ENCODE measurements at regions not wholly inside any gene's neighbourhood (a gene's known extent, or its start where the extent isn't known, plus 50 kb on each side); places are given as distances from the start of the nearest gene placed in this dataset.
A peak's percentile ranks its signal among the peaks of the same experiment; 100 is the strongest.

- no peak for DNase-seq (ENCODE audit: low read depth)
- no peak for TF ChIP-seq CTCF (conservative IDR thresholded peaks at IDR 0.05; ENCODE audit: low read length)
- H3K4me3 ChIP-seq (ENCODE audit: low read length): no peak overlapping the region
These were observed 239.7 kb downstream of the PTPRC start for GRCh38 chr1:198878566-198878965.

GRCh38 chr1:198879711-198880306 is 241.0 kb downstream of the PTPRC start:
- no peak overlapping the region for H3K4me3 ChIP-seq (ENCODE audit: low read length)
- TF ChIP-seq CTCF (conservative IDR thresholded peaks at IDR 0.05; ENCODE audit: low read length): no peak
- no peak for DNase-seq (ENCODE audit: low read depth)

GRCh38 chr1:198880397-198880796 is 241.6 kb downstream of the PTPRC start:
- peak; percentile 53 for DNase-seq (ENCODE audit: low read depth)
- TF ChIP-seq CTCF (conservative IDR thresholded peaks at IDR 0.05; ENCODE audit: low read length): no peak
- H3K4me3 ChIP-seq (ENCODE audit: low read length): no peak overlapping the region

GRCh38 chr1:198880818-198881597 is 242.2 kb downstream of the PTPRC start:
- no peak for TF ChIP-seq CTCF (conservative IDR thresholded peaks at IDR 0.05; ENCODE audit: low read length)
- no peak overlapping the region for H3K4me3 ChIP-seq (ENCODE audit: low read length)
- peak; percentile 94 for DNase-seq (ENCODE audit: low read depth)

GRCh38 chr1:198883184-198883583 is 244.3 kb downstream of the PTPRC start:
- no peak for DNase-seq (ENCODE audit: low read depth)
- TF ChIP-seq CTCF (conservative IDR thresholded peaks at IDR 0.05; ENCODE audit: low read length): no peak
- no peak overlapping the region for H3K4me3 ChIP-seq (ENCODE audit: low read length)

GRCh38 chr1:198887866-198888265 is 249.0 kb downstream of the PTPRC start:
- H3K4me3 ChIP-seq (ENCODE audit: low read length): no peak overlapping the region
- no peak for TF ChIP-seq CTCF (conservative IDR thresholded peaks at IDR 0.05; ENCODE audit: low read length)
- no peak for DNase-seq (ENCODE audit: low read depth)

- H3K4me3 ChIP-seq (ENCODE audit: low read length): no peak overlapping the region
- TF ChIP-seq CTCF (conservative IDR thresholded peaks at IDR 0.05; ENCODE audit: low read length): no peak
- DNase-seq (ENCODE audit: low read depth): no peak
These were observed 249.6 kb downstream of the PTPRC start for GRCh38 chr1:198888379-198888943.

All from AG10803 (cell line).